Amniotic stem cell (primary cell): ENCODE measurements at regions not wholly inside any gene's neighbourhood (a gene's known extent, or its start where the extent isn't known, plus 50 kb on each side); places are given as distances from the start of the nearest gene placed in this dataset.
"Not testable (repeated sequence)": the region's sequence is repeated elsewhere in the genome, so short reads cannot be mapped to it uniquely, and the experiment has no call there.

Source experiments
- DNase-seq: peaks from one replicate; lab custom pipeline; 2025; lab: John Stamatoyannopoulos, UW

DNA sequence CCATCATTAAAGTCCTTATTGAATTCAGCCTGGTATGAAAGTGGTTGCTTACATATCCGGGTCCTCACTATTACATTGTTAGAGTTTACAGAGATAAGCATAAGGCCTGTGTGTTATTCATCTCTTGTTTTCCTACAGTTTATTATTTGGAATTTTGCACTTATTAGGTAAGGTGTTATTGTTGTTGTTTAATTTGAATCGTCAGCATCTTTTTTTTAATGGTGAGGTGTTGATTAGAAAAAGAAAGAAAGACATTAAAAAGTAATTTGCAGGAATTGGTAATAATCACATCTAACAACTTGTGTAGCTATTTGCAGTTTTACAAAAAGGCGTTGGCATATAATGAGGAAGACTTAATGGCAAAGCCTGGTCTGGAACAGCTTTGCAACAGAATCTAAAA, 158.6 kb downstream of the SAMD5 start:
- no peak for DNase-seq

DNA sequence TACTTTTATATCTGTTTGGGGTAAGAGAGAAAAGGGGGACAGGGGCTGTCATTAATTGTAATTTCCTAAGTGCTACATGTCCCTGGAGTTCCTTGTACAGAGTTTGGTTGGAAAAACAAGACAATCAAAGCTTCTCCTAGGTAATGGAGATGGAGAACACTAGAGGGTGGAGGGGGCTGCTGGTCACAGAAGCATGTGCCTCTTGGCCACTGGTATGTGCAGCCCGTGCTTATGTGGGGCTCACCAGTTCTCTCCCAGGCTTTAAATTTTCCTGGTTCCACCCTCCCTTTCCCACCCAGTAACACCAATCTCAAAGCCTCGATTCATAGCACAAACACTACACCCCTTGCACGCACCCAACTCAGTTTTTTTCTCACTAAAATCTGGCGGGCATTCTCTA, 165.6 kb downstream of the SAMD5 start:
- no peak for DNase-seq

DNA sequence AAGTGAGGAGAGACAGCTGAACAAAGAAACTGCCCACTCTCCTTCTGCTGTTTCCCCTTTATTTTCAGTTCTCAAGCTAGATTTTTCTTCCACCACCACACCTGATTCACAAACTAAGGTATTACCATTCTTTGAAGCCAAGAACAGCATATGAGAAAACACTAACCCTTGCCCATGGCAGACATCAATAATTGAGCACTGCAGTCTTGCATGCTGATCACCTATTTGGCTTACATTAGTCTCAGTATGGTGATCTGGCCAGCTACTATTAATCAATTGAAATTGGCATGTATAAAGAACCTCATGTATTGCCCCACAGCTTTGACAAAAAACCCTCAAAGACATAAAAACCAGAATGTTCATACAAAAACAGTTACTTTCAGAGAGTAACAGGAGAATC, 166.3 kb downstream of the SAMD5 start:
- DNase-seq: no peak

DNA sequence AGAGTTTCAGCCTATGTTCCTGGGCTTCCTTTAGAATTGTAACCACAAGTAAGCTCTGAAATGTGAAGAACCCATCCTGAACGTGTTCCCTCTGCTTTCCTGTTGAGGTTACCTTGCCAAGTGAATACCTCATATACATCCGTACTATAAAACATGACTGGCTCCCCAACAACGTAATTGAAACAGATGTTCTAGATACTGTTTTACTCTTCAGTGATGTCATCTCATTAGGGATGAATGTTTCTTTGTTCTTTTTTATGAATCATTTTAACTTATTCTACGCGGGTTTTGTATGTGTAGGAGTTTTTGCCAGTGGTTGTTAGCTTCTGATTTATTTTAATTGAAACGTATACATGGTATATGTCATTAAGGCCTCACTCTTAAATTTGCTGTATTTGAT, 166.8 kb downstream of the SAMD5 start:
- no peak for DNase-seq

DNA sequence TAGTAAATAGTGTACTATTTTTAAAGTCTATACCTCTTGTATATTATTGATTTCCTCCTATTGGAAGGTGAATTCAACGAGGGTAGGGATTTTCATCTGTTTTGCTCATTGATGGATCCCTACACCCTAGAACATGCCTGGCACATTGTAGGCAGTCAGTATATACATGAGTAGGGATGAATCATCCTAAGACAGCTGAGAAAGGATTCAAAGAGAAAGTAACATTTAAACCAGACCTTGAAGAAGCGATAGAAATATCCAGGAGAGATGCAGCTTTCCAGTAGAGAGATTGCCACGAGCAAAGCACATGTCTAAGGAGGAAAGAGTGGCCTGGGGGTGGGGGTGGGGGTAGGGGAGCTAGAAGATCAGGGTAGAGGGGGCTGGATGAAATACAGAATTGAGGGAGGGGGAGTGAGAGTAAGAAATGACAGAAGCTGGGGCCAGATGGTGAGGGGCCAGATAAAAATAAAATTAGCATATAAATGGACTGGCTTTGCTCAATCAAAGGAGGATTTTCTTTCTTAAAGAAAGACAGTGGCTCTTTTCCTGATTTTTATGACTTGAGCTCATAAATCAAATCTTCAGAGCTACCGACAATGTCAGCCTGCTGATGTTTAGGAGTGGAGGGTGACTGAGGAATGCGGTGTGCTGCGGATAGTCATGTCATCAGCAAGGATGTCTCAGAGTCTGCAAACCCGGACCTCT, 168.2 kb downstream of the SAMD5 start:
- no peak for DNase-seq

DNA sequence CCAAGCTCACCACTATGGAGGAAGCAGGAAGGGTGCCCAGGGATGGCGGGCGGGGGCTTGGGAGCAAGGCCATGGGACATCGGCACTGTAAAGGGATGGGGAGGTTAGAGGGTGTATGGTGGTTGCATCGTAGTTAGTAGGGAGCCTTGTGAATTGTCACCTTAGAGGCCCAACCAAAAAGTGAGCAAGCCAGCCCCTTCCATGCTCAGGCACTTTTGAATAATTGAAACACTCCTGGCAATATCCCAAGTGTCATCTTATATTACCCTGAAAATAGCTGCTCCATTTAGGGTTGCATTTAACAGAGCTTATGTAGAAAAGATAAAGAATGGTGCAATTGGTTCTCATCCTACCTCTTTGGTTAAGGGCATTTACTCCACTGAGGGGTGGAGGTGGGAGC, 169.2 kb downstream of the SAMD5 start:
- no peak for DNase-seq

DNA sequence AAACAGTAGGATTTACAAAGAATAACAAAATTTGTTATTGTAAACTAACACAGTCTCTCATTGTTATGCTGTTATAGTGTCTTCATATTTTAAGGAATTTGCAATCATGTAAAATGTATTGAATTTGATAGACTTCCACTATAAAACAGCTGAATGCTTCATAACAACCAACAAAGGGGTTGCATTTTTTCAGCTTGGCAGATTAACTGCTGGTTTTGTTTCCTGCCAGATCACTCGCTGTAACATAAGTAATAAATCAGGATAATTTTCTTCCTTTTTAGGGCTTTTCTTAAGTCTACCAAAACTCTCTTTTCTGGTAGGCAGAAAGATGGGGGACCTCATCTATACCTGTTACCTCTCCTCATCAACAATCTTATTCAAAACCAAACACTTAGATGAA, 169.8 kb downstream of the SAMD5 start:
- DNase-seq: no peak

DNA sequence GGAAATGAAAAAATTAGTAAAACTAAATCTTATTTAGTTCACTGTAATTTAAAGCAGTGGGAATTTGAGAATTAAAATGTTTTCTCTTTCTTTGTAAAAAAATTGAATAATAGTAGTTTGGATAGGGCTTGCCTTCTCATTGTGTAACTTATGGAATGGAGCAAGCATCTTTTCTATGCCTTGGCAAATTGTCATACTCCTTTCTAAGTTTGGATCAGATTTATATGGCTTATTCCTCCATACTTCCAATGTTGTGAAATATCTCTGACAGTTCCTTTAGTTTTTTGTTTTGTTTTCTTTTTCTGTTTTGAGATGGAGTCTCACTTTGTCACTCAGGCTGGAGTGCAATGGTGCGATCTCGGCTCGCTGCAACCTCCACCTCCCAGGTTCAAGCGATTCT, 176.4 kb downstream of the SAMD5 start:
- no peak for DNase-seq

DNA sequence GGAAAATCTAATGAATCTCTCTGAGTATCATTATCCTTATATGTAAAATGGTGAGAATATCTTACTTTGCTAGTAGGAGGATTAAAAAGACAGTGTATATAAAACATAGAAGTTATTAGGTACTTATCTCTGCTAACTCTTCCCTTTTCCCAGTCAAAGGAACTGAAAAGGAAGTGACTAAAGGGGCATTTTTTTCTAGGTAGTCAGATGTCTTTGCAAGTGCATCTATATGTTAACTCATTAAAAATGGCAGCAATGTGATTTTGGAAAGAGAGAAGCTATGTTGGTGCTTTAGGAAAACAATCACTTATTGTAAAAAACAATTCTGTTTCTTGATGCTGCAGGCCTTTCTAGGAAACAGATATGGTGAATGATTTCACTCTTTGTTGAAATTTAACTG, 180.9 kb downstream of the SAMD5 start:
- no peak for DNase-seq

DNA sequence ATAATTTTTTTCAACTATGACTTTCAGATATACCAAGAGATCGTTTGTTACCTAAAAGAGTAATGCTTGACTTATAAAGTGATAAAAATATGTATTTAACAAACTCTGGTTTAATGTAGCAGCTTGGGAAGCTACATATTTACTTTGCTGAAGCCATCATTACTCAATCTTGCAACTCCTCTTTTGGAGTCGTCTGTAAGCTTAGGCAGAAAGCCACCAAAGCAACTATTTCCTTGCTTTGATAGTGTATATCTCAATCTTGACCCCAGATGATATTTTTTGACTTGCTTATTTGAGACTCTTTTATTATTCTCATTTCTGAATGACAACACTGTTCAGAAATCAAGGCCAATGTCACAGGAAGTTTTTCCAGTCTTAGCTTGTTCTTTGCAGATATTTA, 183.0 kb downstream of the SAMD5 start:
- DNase-seq: no peak

DNA sequence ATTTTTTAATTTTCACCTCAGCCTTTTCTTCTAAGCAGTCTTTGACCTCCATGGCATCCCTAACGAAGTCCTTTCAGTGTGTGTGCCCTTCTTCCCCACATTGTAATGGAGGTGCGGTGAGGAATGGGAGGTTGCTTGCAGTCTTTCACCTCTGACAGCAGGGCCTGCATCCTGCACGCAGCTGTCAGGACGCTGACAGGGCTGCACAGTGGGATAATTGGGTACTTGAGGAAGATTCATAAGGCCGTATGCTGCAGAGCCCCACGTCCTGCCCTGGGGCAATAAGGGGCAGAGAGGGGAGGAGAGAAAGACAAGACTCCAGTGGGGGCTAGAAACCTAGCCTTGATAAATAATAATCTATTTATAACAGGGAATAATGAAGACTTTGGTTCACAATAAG, 184.7 kb downstream of the SAMD5 start:
- DNase-seq: no peak

DNA sequence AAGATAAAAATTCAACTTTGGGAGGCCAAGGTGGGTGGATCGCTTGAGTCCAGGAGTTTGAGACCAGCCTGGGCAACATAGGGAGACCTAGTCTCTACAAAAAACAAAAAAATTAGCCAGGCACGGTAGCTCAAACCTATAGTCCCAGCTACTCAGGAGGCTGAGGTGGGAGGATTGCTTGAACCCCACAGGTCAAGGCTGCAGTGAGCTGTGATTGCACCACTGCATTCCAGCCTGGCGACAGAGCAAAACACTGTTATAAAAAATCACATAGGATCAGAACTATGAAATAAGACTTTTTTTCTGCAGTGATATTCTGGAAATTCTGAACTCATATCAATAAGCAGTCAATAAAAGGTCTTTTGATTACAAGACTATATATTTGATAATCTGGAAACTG, 186.1 kb downstream of the SAMD5 start:
- not testable (repeated sequence) for DNase-seq

DNA sequence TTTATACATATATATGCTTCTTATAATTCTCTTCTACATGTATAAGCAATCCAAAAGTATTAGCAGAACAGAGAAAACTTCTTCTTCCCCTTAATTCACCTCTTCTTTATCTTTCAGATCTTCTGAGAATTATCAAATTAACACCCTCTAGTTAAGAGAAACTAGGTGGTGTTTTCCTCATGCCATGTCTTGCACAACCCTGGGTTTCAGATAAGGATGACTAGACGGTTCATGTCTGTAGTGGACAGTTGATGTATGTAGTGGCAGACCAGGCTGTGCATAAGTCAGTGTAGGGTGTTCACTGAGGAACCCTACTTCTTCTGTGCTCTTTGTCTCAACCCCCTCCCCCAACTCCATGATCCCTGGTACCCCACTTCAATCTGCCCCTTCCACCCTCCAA, 187.3 kb downstream of the SAMD5 start:
- no peak for DNase-seq

DNA sequence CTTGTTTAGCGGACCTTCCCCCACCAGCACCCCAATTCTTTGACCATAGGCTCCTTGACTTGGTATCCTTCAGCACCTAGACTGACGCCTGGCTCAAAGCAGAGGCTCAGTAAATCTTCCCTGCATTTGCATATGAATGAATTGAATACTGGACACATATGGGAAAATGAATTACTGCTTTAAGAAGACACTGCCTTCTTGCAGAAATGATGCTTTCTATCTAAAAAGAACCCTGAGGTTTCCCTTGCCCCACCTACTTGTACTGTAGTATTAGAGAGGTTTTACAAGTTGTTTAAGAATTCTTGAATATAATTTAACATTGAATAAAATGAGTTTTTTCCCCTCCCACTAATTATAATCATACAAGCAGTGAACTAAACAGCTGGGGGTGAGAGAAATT, 190.7 kb downstream of the SAMD5 start:
- no peak for DNase-seq

DNA sequence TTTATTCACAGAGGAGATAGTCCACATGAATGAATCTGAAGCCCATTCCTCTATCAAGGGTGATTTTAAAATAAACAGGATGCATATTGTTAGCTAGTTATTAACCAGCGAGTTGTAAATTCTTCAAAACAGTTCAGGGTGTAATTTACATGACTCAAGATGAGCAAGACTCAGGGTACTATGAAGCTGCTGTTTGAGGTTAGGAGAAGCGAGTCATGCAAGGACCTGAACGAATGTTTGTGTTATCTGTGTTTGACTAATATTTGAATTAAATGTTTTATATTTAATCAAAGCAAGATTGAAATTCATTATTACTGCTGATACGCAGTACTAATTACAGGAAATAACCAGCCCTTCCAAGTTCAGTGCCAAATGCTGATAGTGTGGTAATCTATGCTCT, 191.1 kb downstream of the SAMD5 start:
- DNase-seq: no peak

DNA sequence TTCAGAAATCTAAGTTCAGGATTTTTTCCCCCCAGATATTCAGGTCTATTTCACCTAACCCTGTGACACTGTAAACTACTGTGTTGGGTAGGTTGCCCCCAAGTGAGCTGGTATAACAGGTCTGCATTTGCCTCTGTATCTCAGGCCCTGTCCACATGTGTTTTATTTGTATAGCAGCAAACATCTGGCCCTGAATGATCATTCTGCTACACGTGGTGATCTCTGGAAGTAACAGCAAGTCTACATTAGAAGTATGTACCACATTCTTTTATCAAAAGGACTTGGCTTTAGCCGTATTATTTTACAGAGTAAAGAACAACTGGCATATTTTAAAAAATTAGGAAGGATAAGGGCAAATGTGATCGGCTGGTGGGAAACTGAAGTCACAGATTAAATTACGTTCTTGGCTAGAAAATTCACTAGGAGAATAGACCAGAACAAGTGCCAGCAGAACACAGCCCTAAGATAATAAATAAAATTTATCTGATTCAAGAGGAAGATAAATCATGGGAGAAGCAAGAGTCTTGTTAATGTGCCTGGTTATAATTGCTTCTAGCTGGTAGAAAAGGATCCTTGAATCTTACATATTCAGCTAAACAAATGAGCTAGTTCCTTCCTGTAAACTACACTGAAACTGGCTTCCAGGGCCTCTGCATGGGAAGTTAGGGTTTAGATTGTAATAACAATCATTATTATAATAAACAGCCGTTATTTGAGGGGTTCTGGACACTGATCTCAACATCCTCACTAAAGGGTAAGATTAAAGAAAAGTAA, 192.1 kb downstream of the SAMD5 start:
- no peak for DNase-seq

DNA sequence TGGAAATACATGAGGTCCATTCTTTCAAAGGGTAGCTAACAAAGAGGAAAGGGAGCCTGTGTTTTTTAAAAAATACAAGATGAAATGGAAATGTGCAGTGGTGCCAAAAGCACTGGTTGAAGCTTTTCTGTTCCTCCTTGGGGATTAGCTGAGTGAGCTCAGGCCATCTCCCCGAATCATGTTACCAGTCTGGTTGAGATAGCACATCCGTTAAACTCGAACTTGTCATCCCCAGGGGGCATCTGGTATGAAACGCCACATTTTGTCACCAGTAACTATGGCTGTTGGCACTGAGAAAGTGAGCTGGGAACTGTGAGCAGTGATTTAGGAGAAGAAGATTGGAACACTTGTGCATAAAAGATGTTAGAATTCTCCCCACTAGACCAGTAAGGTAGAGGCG, 196.2 kb downstream of the SAMD5 start:
- no peak for DNase-seq

DNA sequence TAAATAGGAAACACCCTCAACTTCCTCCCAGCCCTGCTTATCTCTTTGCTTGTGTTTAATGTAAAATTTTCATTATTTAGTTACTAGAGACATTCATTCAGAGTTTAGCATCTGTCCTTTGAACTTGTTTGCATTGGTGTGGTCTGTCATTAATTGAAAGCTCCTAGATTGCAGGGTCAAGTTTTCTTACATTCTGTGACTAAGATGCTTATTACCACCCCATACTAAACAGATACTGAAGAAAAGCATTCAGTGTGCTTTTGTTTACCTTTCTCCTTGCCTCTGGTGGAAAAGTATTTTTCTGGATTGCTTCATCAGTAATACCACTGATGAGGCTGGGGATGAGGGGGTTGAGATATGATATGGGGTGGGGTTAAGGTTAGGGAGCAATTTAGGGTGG, 199.0 kb downstream of the SAMD5 start:
- DNase-seq: no peak

DNA sequence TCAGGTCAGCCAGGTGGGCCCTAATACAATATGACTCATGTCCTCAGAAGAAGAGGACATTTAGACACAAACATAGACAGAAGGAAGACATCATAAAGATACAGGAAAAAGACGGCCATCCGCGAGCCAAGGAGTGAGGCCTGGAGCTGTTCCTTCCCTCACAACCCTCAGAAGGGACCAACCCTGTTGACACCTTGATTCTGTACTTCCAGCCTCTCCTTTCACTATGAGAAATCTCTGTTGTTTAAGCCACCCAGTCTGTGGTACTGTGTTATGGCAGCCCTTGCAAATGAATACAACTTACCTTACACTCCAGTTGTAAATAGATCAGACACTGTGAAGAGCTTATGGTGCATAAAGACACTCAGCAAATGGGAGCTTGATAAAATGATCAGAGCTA, 199.7 kb downstream of the SAMD5 start:
- no peak for DNase-seq

DNA sequence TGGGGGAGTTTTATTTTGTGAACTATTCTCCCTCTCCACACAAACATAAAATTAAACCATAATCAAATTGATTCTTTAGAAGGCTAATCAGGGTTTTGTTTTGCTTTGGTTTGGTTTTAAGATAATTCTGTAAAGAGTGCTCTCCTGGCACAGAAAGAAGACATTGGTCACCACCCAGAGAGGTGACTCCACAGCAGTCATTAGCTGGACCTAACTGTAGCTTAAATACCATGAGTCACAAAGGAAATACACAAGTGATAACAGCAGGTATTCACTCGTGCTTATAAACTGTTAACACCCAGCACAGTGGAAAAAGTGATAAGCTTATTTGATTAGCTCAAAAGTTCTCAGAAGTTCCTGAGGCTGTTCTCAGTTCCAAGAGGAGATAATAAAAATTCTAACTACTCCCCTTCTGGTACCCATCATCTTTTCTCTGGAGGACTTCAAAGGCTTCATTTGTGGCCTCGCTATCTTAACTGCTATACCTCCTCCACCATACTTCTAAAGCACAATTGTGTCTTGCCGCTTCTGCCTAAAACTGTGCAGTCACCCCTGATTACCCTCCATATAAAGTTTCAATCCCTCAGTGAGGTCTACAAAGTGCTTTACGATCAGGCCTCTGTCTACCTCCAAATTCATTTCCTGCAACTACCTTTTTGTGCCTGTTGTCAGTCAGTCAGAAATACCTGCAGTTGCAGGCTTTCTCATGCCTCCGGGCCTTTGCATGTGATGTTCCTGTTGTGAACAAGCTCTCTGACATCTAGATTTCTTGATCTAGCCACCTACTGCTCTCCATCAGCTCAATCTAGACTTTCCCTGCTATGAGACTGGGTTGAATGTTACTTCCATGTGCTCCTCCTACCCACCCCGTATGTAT, 201.1 kb downstream of the SAMD5 start:
- DNase-seq: no peak

DNA sequence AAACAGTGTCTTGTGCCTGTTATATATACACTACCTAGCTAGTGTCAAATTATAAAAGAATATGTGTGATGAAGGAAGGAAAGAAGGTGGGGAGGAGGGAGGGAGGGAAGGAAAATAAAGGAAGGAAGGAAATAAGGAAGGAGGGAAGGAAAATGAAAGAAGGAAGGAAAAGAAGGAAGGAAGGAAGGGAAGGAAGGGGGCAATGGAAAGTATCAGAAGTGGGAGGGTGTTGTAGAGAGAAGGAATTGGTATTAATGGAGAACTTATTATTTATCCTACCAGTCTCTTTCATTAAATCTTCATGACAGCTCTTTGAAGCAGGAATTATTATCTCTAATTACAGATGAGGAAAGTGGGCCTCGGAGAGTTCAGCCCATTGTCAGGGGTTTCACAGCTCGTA, 202.4 kb downstream of the SAMD5 start:
- no peak for DNase-seq

DNA sequence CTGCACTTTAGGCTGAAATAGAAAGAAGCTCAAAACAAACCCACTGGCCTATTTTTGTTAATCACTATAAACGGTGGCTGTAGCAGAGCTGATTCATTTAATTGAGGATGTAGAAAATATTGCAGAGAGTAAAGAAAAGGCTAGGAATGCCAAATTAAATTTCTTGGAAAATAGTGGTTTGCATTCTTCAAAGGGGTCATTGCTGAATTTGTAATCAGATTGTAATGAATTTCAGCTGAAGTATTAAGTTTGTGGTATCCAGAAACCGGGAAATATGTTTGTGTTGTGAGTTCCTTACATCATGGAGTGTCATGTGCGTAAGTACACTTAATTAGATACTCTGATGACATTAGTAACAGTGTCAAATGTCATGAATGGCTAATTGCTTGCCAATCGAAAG, 203.0 kb downstream of the SAMD5 start:
- DNase-seq: no peak

DNA sequence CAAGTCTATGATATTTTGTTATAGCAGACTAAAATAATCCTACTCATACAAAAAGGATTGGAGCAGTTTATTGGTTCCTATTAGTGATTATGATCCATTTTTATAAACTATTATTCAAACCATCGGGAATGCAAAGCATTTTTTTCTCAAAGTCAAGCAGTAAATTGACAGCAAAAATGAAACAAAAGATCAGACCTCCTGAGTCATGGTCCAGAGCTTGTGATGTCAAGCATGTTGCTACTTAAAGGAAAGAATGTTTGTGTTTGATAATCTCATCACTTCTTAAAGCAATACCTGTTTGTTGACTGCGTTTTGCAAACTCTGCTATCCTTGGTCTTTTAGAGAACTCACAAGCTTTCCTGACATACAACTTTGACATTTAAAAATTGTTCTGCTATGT, 204.4 kb downstream of the SAMD5 start:
- DNase-seq: no peak
